ENCODE measurements at regions not wholly inside any gene's neighbourhood (a gene's known extent, or its start where the extent isn't known, plus 50 kb on each side); places are given as distances from the start of the nearest gene placed in this dataset.

DNA sequence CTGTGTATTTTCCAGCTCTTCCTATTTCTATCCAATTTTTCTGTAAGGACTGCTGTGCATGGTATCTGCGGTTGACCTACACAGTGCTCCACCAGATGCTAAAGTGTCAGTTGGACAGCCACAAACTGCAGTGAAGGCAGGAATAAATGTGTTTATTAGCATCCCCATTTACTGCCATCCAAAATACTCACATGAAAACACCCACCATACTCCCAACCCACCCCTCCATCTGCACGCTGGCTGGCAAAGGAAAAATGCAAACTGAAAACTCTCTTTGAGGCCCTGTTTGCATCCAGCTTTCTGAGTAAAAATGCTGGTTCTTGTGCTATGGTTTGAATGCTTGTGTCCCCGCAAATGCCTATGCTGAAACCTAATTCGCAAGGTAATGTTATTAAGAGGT, 515.5 kb downstream of the ZNF385D start:
- no peak for TF ChIP-seq EZH2 (IDR thresholded peaks at IDR 0.05; ENCODE audit: insufficient read depth, poor library complexity, severe bottlenecking)
- TF ChIP-seq EZH2phosphoT487 (IDR thresholded peaks at IDR 0.05; ENCODE audit: insufficient read depth, low read depth) = no peak
